Medulla oblongata (tissue), 1 donor: ENCODE measurements at regions not wholly inside any gene's neighbourhood (a gene's known extent, or its start where the extent isn't known, plus 50 kb on each side); places are given as distances from the start of the nearest gene placed in this dataset.
"Not testable (repeated sequence)": the region's sequence is repeated elsewhere in the genome, so short reads cannot be mapped to it uniquely, and the experiment has no call there.

Experiments used
- DNase-seq: peaks from one replicate; pipeline ENCODE4 v3.0.0-alpha.2; 2015; ENCODE audit errors: extremely low spot score

DNA sequence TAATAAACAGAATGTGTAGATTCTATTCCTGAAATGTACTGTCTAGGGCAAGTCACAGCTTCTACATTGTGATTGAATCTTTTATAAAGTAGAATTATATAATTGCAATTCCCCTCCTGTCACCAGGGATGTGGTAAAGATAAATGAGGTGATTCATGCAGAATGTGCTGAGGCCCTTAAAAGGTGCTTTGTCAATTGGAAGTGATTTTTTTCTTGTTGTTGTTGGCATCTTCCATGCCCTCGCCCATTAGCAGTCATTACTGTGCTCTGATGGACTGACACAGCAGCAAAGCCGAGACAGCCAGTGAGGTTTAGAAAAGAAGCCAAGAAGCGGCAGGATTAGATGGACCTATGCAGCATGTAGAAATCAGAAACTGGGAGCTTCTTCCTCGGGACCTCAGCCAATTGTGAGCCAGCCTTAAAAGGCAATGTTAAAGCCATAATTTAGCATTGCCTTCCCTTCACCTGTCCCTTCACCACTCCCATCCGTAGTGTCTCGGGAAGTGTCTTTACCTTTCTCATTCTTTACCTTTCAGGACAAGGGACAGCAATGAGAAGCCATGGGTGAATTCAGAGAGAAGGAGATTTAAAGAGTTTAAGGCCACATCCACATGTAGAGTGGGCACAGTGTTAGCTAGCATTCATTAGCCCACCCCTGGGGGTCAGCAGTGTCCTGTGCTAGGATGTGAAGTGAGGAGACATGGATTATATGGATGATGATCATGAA is 257.8 kb downstream of the PLK2 start:
- DNase-seq, result no peak

DNA sequence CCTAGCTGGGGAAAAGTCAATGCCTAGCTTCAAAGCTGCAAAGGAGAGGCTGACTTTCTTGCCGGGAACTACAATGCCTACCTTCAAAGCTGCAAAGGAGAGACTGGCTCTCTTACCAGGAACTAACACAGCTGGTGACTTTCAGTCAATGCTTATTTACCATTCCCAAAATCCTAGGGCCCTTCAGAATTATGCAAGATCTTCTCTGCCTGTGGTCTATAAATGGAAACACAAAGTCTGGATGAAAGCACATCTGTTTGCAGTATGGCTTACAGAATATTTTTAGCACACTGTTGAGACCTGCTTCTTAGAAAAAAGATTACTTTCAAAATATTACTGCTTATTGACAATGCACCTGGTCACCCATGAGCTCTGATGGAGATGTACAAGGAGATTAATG is 259.4 kb downstream of the PLK2 start:
- DNase-seq, result no peak

DNA sequence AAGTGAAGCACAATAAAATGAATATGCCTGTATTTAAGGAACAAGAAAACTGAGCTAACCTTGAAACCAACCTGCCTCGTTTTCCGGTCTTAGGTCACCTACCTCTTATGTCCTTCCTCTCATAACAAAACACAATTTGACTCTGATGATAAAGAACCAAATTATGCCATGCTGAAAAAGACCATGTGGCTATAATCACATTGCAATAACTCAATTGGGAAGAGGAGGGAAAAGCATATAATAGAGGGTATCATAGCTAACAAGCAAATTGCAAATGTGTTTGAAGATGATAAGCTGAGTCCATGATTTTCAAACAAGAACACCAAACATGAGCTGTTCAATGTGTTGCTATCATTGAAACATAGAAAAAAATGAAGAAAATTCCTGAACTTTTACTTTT is 260.8 kb downstream of the PLK2 start:
- no peak for DNase-seq

DNA sequence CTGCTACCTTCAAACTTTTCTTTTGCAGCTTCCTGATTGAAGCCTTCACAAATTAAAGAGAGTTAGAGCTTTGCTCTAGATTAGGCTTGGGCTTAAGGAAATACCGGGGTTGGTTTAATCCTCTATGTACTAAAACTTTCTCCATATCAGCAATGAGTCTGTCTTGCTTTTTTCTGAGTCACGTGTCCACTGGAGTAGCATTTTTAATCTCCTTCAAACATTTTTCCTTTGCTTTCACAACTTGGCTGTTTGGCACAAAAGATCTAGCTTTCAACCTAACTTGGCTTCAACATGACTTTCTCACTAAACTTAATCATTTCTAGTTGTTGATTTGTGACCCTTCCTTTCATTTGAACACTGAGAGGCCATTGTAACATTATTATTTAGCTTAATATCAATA is 261.6 kb downstream of the PLK2 start:
- no peak for DNase-seq

DNA sequence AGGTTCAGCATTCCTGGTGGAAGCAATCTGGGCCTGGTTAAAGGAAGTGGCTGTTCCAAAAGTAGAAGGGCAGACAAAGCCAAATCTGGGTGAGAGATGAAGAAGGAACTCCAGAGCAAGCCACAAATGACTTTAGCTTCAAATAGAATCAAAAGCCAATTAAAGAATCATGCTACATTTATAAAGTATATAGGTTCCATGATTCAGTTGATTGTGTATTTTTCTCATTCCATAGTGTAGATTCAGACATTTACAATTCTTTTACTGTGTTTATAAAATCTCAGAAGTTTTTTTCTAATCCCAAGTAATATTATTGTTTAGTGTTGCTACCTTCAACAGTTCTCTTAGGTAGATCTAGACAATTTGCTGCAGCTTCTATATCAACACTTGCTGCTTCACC is 262.0 kb downstream of the PLK2 start:
- DNase-seq, result no peak

DNA sequence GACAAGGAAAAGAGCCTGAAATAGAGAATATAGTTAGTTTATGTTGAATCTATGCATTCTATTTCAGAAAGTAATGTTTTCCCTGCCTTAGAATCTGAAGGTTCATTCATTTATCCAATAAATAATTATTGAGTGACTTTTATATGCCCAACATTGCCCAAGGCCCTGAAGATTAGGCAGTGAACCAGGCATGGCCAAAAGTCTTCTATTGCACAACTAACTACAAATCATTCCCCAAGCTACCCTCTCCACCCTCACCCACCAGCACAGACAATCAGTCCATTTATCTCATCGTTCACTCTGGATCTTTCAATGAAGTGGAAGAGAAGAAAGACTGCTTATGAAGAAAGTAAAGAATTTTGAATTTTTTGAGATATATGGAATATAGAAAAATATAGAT is 268.4 kb downstream of the PLK2 start:
- no peak for DNase-seq

DNA sequence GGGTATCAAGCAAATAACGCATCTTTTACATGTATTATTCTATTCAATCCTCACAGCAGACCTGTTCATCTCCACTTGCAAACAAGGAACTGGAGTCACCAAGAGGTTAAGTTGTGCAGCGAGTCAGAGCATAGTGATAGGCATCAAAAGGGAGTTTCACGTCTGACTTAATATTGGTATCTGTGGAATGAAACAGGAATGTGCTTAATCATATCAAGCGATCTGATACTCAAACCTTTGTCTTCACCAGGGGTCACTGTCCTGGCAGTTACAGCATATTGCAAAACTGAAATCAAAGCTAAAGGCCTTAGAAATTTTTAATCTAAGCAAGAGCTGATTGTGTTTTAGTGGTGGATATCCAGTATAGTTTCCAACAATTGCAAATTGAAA is 271.6 kb downstream of the PLK2 start:
- DNase-seq, result no peak

DNA sequence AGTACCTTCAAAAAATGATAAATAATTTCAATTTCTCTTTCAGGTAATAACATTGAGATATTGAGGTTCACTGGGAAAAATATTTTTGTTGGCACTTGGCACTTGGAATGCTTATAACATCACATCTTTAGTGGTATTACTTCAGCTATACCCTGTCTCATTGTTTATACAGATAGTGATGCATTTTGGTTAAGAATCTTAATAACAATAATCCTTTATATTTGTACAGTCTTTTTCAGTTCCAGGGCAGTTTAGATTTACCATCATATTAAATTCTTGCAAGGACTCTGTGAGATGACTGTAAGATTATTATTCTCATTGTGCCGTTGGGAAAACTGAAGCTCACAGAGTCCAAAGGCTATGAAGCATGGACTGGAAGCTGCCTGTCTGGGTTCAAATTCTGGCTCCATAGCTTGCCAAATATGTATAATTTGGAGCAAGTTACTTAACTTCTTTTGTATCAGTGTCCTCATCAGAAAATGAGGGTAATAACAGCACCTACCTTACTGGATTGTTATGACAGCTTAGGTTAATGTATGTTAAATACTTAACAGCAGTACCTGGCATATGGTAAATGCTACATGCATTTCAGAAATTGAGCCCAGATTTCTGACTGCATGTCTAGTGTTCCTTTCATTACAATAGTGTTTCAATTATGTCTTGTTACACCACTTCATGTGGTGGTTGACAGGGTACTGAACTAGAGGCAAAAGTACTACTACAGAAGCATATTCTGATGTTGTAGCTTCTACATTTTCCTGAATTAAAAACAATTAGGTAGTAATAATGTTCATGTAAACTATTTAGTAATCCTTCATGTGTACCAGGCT is 272.2 kb downstream of the PLK2 start:
- no peak for DNase-seq

DNA sequence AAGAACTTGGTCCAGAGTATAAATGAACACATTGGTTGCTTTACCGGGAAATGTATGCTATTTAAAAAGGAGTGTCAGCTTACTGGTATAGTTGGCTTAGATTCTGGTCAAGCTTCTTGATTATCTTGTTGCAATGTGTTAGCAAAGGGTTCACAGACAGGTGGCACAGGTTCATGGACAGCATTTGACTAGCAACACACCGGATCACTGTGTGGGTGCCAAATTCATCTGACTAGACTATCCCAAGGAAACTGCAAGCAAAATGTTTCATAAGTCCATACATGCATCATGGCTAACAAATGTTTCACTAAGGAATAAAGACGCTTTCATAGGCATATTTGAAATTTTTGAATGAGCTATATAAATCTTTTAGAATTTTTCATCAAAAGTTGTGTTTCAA is 274.1 kb downstream of the PLK2 start:
- DNase-seq, result no peak

DNA sequence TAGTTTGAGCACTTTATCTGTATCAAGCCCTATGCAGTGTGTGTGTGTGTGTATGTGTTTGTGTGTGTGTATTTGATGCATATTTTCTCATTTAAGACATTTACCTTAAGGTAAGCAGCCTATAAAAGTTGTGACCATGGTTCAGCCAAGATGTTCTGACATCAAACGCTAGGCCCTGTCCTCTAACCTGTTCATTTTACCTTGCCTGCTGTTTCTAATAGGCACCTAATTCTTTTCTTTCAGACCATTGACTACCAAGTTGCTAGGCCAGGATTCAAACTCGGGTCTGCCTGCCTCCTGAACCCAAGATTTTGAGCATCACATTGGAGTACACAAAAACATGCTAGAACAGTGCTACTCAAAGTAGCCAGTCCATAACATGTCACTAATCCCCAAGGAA is 274.5 kb downstream of the PLK2 start:
- no peak for DNase-seq

DNA sequence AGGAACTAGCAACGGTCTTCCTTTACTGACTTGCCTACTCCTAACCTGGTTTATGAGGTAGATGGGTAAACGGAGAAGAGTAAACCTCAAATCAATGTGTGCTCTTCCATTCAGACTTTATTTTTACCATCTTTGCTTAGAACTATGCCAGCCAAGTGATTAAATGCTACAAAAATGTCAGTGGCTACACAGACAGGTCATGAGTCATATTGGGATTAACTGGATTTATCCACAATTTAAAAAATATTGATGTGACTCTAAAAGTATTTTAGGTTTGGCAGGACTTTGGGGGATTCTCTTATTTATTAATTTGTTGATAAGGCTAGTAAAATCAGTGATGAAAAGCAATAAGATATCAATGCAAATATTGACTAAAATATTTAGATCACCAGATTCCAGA is 275.0 kb downstream of the PLK2 start:
- DNase-seq, result no peak

DNA sequence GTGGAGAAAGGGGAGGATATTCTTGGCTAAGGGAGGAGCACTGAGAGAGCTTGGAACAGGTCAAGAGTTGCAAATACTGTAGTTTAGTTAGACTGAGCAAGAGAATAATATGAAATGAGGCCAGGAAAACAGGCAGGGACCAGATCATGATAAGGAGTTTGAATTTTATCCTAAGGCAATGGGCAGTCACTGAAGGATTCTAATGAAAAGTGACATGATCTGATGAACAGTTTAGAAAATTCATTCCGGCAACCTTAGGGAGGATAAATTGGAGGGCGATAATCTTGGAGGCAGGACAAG is 276.1 kb downstream of the PLK2 start:
- no peak for DNase-seq

DNA sequence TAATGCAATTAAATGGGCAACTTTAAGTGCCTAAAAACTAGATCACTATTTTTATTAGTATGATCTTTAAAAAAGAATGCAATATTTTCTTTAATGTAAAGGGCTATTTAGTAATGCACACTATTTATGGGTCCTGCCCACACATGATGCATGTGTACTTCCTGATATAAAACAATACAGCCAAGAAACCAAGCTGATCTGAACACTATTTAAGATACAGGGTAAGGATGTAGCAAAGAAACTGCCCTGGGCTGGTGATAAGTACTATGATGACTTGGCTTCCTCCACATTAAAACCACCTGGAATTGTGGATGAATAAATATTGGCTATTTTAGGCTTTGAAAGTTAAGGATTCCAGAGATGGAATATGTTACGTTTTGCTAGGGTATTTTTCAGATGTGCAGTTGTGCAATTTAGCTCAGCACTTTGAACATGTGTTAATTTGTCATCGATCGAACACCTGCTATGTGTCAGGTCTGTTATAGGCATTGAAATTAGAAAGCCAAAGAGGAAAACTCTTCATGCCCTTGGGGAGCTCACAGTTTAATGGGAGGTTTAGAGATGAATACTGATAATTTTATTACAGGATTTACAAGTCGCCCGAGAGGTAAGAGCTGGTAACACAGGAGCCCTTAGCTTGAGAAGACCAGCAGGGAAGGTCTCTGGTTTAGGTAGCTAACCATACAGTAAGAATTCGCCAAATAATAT is 276.7 kb downstream of the PLK2 start:
- DNase-seq, result no peak

DNA sequence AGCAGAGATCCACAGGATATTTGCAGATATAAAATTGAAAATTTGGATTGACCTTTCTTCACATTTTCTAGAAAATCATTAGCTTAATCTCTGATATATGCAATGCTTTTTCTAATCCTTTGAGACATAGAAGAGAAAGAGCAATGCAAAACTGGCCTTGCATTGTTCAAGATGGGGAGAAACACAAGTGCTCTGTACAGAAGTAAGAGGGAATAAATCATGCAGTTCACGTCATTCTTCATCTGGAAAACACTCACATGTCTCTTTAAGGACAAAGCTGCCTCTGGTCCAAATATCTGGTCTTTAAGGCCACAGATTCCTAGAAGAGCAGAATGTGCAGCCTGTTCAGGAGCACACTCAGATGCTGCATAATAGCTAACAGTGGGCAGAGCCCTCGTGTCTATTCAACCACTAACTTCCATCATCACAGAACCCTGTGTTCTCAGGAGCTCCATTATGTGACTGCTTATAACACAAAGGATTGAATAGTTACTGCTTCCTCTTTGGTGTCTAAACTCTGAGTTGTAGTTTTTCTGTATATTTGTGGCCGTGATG is 277.5 kb downstream of the PLK2 start:
- peak; percentile 22 for DNase-seq

DNA sequence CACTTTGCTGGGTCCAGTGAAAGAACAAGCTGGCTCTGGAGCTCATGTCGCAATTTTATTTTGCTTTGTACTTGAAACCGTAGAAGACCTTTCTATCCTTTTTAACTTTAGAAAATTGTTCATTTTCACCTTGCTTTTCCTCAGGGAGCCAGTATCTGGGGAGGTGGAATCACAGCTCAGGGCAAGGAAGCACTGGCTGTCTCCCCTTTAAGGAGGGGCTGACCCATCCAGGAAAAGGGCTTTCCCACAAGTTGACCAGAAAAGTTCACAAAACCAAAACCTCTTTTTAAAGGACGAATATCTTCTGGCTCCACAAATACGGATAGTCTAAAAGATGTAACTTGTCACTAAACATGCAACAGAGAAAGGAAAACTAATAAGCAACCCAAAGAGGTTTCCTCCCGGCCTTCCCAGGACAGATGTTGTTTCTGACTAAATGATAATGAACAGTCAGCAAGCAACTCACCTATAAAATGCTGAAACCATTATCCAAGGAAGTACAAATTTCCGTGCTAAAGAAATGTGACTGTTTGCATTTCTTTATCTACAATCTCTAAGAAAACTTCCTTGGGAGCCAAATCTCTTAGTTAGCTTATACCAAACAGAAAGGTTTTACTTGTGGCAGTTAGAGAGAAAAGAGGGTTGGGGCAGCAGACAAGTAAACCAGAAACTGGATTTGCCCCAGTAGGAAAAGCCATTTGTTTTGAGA is 278.2 kb downstream of the PLK2 start:
- no peak for DNase-seq

DNA sequence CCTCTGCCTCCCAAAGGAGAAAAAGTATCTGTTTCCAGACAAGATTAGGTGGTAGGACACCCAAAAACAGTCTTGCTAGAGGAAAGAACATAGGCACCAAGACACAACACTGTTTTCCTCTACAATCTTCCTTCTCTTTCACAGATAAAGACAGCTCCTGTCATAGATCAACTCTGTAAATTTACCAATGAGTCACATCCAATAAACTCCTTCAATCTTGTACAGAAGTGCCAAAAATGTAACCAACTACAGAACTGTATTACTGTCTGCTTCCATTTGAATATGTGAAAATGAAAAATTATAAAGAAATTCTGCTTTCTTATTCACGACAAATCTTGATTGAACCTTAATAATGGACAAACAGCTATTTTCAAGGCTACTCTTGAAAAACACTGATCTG is 286.9 kb downstream of the PLK2 start:
- no peak for DNase-seq

DNA sequence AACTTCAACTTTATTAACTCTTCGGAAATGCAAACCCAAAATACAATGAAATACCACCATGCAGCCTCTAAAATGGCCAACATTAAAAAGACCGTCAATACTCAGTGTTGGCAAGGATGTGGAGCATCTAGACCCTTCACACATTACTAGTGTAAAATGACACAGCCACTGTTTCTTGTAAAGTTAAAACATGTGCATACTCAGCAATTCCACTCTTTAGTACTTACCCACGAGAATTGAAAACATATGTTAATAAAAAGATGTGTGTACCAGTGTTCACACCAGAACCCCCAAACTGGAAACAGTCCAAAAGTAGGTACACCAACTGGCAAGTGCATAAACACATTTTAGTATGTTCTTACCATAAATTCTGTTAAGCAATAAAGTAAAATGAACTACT is 294.7 kb downstream of the PLK2 start:
- no peak for DNase-seq

DNA sequence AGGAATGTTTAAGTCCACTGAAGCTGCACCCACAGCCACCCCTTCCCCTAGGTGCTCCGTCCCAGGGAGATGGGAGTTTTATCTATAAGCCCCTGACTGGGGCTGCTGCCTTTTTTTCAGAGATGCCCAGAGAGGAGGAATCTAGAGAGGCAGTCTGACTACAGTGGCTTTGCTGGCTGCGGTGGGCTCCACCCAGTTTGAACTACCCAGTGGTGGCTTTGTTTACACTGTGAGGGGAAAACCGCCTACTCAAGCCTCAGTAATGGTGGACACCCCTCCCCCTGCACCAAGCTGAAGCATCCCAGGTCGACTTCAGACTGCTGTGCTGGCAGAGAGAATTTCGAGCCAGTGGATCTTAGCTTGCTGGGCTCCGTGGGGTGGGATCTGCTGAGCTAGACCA is 298.0 kb downstream of the PLK2 start:
- DNase-seq, result not testable (repeated sequence)

DNA sequence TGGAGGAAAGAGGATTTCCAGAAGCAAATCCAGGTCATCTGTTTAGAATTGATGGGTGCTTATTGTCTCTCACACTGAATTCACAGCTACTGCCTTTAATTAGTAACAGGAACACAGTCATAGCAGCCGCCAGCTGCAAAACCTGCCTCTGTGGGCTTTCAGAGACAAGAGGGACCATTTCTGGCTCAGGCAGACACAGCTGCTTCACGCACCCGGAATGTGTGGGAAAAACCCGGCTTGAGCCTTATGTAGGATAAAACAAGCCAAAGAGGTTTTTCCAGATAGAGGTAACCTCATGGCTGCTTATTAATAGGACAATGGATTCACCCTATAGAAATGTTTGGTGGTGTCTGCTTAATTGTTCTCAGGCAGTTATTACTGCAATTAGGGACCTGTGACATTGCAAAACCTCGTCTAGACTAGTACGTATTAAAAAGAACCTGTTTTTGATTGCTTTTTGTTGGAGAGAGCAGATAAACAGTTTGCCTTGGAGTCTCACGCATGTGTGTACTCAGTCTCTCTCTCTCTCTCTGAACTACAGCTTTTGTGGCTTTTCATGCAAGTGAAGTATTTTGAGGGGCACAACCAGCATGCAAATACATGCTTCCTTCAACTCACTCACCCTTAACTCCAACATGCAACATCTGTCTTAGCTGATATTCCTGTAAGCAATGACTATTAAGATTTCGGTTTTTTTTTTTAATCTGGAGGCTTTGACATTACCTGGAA is 302.7 kb downstream of the PLK2 start:
- no peak for DNase-seq

DNA sequence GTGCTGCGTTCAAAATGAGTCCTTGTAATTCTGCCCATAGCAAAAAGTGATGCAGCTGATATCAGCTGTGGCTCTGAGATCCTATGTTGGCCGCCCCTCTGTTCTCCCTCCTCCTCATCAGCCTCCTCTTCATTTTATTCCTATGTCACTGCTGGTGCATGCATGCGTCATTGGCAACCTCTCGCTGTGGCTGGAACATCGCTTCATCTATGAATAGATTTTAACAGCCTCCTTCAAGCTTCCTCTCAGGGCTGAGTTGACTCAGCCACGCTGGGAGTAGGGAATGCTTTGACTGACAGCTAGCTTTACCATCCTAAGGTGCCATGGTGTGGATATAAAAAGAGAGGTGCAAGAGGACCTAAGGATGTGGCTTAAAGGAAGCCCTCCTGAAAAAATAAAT is 303.5 kb downstream of the PLK2 start:
- no peak for DNase-seq

DNA sequence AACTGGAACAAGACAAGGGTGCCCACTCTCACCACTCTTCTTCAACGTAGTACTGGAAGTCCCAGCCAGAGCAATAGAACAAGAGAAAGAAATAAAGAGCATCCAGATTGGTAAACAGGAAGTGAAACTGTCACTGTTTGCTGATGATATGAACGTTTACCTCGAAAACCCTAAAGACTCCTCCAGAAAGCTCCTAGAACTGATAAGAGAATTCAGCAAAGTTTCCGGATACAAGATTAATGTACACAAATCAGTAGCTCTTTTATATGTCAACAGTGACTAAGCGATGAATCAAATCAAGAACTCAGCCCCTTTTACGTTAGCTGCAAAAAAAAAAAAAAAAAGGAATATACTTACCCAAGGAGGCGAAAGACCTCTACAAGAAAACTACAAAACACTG is 306.6 kb downstream of the PLK2 start:
- DNase-seq, result no peak
